ENCODE measurements at regions not wholly inside any gene's neighbourhood (a gene's known extent, or its start where the extent isn't known, plus 50 kb on each side); places are given as distances from the start of the nearest gene placed in this dataset.

DNA sequence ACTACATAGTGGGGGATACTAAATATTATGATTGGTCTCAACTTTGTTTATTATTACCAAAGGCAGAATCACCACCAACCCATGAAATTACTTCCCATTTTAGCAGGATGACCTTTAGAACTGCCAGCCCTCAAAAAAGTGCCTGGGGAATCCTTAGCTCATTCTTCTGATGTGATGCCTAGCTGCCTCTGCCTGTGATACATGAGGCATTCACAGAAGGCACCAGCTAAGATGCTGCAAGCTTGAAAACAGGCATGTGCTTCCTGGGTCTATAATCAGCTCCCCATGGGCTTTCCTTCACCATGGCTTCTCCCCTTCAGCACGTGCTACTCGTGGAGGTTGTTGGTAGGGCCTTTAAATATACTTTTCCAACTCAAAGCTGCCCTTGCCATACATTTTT is 50.4 kb upstream of the ARHGAP20 start:
- Histone ChIP-seq H3K36me3 (no peaks in the 10 kb centered on the region), H3K27ac (peak overlapping the region in 1 of 2 donors; percentile 29), H3K4me1 (peaks cover 3 to 6% of the 10 kb centered on the region in 2 donors), H3K27me3 (no peaks in the 10 kb centered on the region), H3K9me3 (no peaks in the 10 kb centered on the region), H3K4me3 (no peak overlapping the region)
- intact Hi-C loops (cut with DNase I), result no loop called here
- no peak for DNase-seq
- TF ChIP-seq, protein P1, sequence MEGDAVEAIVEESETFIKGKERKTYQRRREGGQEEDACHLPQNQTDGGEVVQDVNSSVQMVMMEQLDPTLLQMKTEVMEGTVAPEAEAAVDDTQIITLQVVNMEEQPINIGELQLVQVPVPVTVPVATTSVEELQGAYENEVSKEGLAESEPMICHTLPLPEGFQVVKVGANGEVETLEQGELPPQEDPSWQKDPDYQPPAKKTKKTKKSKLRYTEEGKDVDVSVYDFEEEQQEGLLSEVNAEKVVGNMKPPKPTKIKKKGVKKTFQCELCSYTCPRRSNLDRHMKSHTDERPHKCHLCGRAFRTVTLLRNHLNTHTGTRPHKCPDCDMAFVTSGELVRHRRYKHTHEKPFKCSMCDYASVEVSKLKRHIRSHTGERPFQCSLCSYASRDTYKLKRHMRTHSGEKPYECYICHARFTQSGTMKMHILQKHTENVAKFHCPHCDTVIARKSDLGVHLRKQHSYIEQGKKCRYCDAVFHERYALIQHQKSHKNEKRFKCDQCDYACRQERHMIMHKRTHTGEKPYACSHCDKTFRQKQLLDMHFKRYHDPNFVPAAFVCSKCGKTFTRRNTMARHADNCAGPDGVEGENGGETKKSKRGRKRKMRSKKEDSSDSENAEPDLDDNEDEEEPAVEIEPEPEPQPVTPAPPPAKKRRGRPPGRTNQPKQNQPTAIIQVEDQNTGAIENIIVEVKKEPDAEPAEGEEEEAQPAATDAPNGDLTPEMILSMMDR (IDR thresholded peaks at IDR 0.05), result no peak
- no peak for ATAC-seq
